IMR-90 (cell line): ENCODE measurements at regions not wholly inside any gene's neighbourhood (a gene's known extent, or its start where the extent isn't known, plus 50 kb on each side); places are given as distances from the start of the nearest gene placed in this dataset.

Experiments
- ATAC-seq: fragments of 200-7000 bp; cut with Tn5 transposase; 2 replicates; pipeline ENCODE4 v1.9.1; 2020; ENCODE audit warnings: low read depth, mild to moderate bottlenecking, moderate library complexity
- BruUV-seq: library from RNA; stranded (reverse); fragments of 400-500 nt; replicated peaks from 2 replicates; lab custom pipeline; 2021; lab: Mats Ljungman, UMichigan
- CTCF ChIA-PET: fragments of 300-600 bp; formaldehyde crosslinking; extraction: SDS; loops from one replicate; lab custom pipeline; 2021; ENCODE audit warnings: antibody characterized with exemption; lab: Yijun Ruan, JAX
- POLR2A ChIA-PET: fragments of 300-600 bp; sonication (Branson Sonifier 250); formaldehyde crosslinking; loops from one replicate; lab custom pipeline; 2022; ENCODE audit warnings: antibody characterized with exemption; ENCODE audit not compliant: unreplicated experiment; lab: Charles Lee
- DNase-seq: peaks from one replicate; pipeline ENCODE4 v3.0.0; 2013
- H2AFZ ChIP-seq: replicated peaks from 2 replicates; pipeline ENCODE3; 2013; ENCODE audit warnings: low read length, mild to moderate bottlenecking; ENCODE audit not compliant: poor library complexity
- H2AK5ac ChIP-seq: 2 replicates; pipeline ENCODE4 v1.6.1; 2013; ENCODE audit warnings: low read depth, low read length, inconsistent platforms
- H2AK9ac ChIP-seq: replicated peaks from 2 replicates; pipeline ENCODE3; 2013; ENCODE audit warnings: mild to moderate bottlenecking, low read depth, low read length, moderate library complexity; ENCODE audit not compliant: poor library complexity
- H2BK120ac ChIP-seq: 2 replicates; pipeline ENCODE4 v1.6.1; 2013; ENCODE audit warnings: low read depth, low read length, inconsistent platforms
- H2BK15ac ChIP-seq: 3 replicates; pipeline ENCODE4 v1.6.1; 2013; ENCODE audit warnings: low read depth, low read length, inconsistent platforms
- H2BK20ac ChIP-seq: 2 replicates; pipeline ENCODE4 v1.6.1; 2013; ENCODE audit warnings: low read depth, mild to moderate bottlenecking, inconsistent platforms, low read length, moderate library complexity
- H2BK5ac ChIP-seq: 2 replicates; pipeline ENCODE4 v1.6.1; 2013; ENCODE audit warnings: mild to moderate bottlenecking, low read depth, low read length, inconsistent platforms; ENCODE audit not compliant: poor library complexity, severe bottlenecking
- H3K14ac ChIP-seq: replicated peaks from 2 replicates; pipeline ENCODE4 v1.6.1; 2013; ENCODE audit warnings: low read depth, low read length, inconsistent platforms
- H3K18ac ChIP-seq: 2 replicates; pipeline ENCODE4 v1.6.1; 2013; ENCODE audit warnings: low read depth, low read length, control low read depth
- H3K23ac ChIP-seq: 2 replicates; pipeline ENCODE4 v1.6.1; 2013; ENCODE audit warnings: low read depth, low read length, inconsistent platforms
- H3K27ac ChIP-seq: 2 replicates; pipeline ENCODE4 v1.5.1; 2013; ENCODE audit warnings: mild to moderate bottlenecking, control low read depth, low read length; ENCODE audit not compliant: insufficient read depth
- H3K27me3 ChIP-seq: 2 replicates; pipeline ENCODE4 v1.6.1; 2013; ENCODE audit warnings: low read length; ENCODE audit not compliant: control insufficient read depth, insufficient read depth
- H3K36me3 ChIP-seq: 2 replicates; pipeline ENCODE4 v1.6.1; 2013; ENCODE audit warnings: low read length, mixed read lengths; ENCODE audit not compliant: control insufficient read depth, insufficient read depth
- H3K4ac ChIP-seq: 2 replicates; pipeline ENCODE4 v1.6.1; 2013; ENCODE audit warnings: low read depth, low read length, inconsistent platforms
- H3K4me1 ChIP-seq: 2 replicates; pipeline ENCODE4 v1.6.1; 2013; ENCODE audit warnings: low read length, mixed read lengths; ENCODE audit not compliant: control insufficient read depth, insufficient read depth
- H3K4me2 ChIP-seq: 2 replicates; pipeline ENCODE4 v1.6.1; 2013; ENCODE audit warnings: low read depth, mild to moderate bottlenecking, control low read depth, low read length, moderate library complexity
- H3K4me3 ChIP-seq: 2 replicates; pipeline ENCODE4 v1.5.1; 2013; ENCODE audit warnings: low read depth, mild to moderate bottlenecking, control low read depth, low read length, moderate library complexity; ENCODE audit not compliant: insufficient read depth
- H3K56ac ChIP-seq: 2 replicates; pipeline ENCODE4 v1.6.1; 2013; ENCODE audit warnings: low read length, inconsistent platforms; ENCODE audit not compliant: insufficient read depth; ENCODE audit errors: extremely low read depth
- H3K79me1 ChIP-seq, 2 experiments: 2 replicates each; pipeline ENCODE4 v1.6.1; 2013; ENCODE audit warnings: low read length in 2 of 2, inconsistent platforms in 1 of 2, low read depth in 1 of 2
- H3K9ac ChIP-seq: 2 replicates; pipeline ENCODE4 v1.6.1; 2013; ENCODE audit warnings: low read depth, low read length, control low read depth
- H3K9me1 ChIP-seq: 2 replicates; pipeline ENCODE4 v1.6.1; 2013; ENCODE audit warnings: low read length, inconsistent platforms; ENCODE audit not compliant: insufficient read depth
- H3K9me3 ChIP-seq: 2 replicates; pipeline ENCODE4 v1.6.1; 2013; ENCODE audit warnings: low read length; ENCODE audit not compliant: control insufficient read depth, insufficient read depth
- H4K20me1 ChIP-seq: 2 replicates; pipeline ENCODE4 v1.6.1; 2013; ENCODE audit warnings: low read length, inconsistent platforms; ENCODE audit not compliant: insufficient read depth
- H4K5ac ChIP-seq: 2 replicates; pipeline ENCODE4 v1.6.1; 2013; ENCODE audit warnings: mild to moderate bottlenecking, low read depth, low read length, control low read depth
- H4K8ac ChIP-seq, 2 experiments: 2 replicates each; pipeline ENCODE4 v1.6.1; 2013; ENCODE audit warnings: low read depth in 2 of 2, low read length in 2 of 2, control low read depth in 1 of 2, inconsistent platforms in 1 of 2
- H4K91ac ChIP-seq: 2 replicates; pipeline ENCODE4 v1.6.1; 2013; ENCODE audit warnings: low read depth, low read length, inconsistent platforms; ENCODE audit not compliant: insufficient read depth
- CEBPB ChIP-seq: IDR thresholded peaks from 2 replicates; pipeline ENCODE4 v1.6.1; 2012; ENCODE audit warnings: low read depth, low read length, improper control_type of control experiment
- MAZ ChIP-seq: IDR thresholded peaks from 2 replicates; pipeline ENCODE4 v1.6.1; 2012; ENCODE audit warnings: low read depth, mild to moderate bottlenecking, low read length, improper control_type of control experiment, moderate library complexity, borderline replicate concordance
- RAD21 ChIP-seq: IDR thresholded peaks from 2 replicates; pipeline ENCODE4 v1.6.1; 2012; ENCODE audit warnings: low read length, improper control_type of control experiment
- WGBS, 2 experiments: methylation state at CpG; one replicate each; pipeline versions ENCODE4 v1.1.5 to v1.1.7; 2013; ENCODE audit warnings: missing lambda C conversion rate in 2 of 2; ENCODE audit not compliant: insufficient read length in 1 of 2; ENCODE audit errors: extremely low coverage in 2 of 2; 5-methylcytosine and 5-hydroxymethylcytosine counted together
- dilution Hi-C: fragments of 300-500 bp; cut with HindIII; formaldehyde crosslinking; loops from one replicate; pipeline ENCODE4 v1.14.3; 2018; ENCODE audit warnings: low sequenced_read_pairs; ENCODE audit not compliant: unreplicated experiment
- in situ Hi-C: fragments of 300-500 bp; cut with MboI; formaldehyde crosslinking; loops from 3 replicates; pipeline ENCODE4 v1.14.3; 2019; ENCODE audit warnings: low sequenced_read_pairs, inconsistent platforms, mixed read lengths
- intact Hi-C: fragments of 100-400 bp; cut with micrococcal nuclease; formaldehyde crosslinking; loops from 2 replicates; pipeline ENCODE4 v1.10.0; 2022
- TF ChIP-seq, protein P1 (sequence below): fragments of 150-350 bp; IDR thresholded peaks from 2 replicates; pipeline ENCODE4 v1.6.1; 2016; ENCODE audit warnings: low read depth, mild to moderate bottlenecking, low read length, moderate library complexity, borderline replicate concordance

DNA sequence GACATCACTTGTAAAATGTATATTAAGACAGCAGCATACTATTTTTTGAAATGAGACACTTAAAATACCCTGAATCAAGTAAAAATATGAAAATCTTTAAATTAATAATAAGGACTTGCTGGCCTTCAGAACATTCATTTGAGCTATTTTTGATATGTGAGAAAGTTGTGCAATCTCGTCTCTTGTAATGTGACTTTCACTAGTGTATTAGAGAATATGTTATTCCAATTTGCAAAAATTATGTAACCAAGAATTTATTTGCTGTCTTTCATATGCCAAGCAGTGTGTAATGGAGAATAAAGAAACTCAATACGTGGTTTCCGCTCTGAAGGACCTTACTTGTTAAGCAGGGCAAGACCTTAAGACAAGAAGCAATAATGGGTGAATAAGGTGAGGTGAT lies 375.0 kb upstream of the RUNX1 start:
- BruUV-seq: no TSS peak
- Histone ChIP-seq H2AK9ac (no peak overlapping the region), H3K4me3 (no peak overlapping the region), H3K9me3 (peaks cover 9% of the 10 kb centered on the region), H2BK5ac (no peak overlapping the region), H3K18ac (no peak overlapping the region), H3K36me3 (no peaks in the 10 kb centered on the region), H2AFZ (no peak overlapping the region), H3K9me1 (no peaks in the 10 kb centered on the region; the same call in 1 of the 2 replicates), H2AK5ac (no peak overlapping the region), H3K14ac (no peak overlapping the region), H3K27ac (no peak overlapping the region), H4K91ac (no peak overlapping the region), H2BK15ac (no peak overlapping the region), H4K5ac (no peak overlapping the region), H2BK20ac (no peak overlapping the region), H3K9ac (no peak overlapping the region), H3K79me1 (no peaks in the 10 kb centered on the region), H3K4ac (no peak overlapping the region), H3K4me1 (peaks cover 1% of the 10 kb centered on the region; the same call in 1 of the 2 replicates), H3K23ac (no peak overlapping the region), H3K4me2 (no peak overlapping the region), H3K56ac (no peak overlapping the region), H4K8ac (no peak overlapping the region), H4K20me1 (no peaks in the 10 kb centered on the region), H2BK120ac (no peak overlapping the region), H3K27me3 (no peaks in the 10 kb centered on the region)
- in situ Hi-C loops (loop anchor here (25.0 kb wide), 1 partner anchor 687 kb away; no protein-coding TSS in a partner anchor), intact Hi-C loops (no loop called here), dilution Hi-C loops (no loop called here)
- POLR2A ChIA-PET: no interaction called here
- WGBS, 2 experiments: no CpG with 5 or more reads among the region's 3 CpGs
- CTCF ChIA-PET: interaction anchor here (0.9 kb wide), 1 partner anchor 14 kb away, joined by 3 read pairs; no protein-coding TSS in a partner anchor
- no peak for ATAC-seq
- DNase-seq: no peak
- TF ChIP-seq RAD21 (no peak), CEBPB (peak; percentile 72), MAZ (no peak)
- TF ChIP-seq, protein P1, sequence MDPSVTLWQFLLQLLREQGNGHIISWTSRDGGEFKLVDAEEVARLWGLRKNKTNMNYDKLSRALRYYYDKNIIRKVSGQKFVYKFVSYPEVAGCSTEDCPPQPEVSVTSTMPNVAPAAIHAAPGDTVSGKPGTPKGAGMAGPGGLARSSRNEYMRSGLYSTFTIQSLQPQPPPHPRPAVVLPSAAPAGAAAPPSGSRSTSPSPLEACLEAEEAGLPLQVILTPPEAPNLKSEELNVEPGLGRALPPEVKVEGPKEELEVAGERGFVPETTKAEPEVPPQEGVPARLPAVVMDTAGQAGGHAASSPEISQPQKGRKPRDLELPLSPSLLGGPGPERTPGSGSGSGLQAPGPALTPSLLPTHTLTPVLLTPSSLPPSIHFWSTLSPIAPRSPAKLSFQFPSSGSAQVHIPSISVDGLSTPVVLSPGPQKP: no peak
